Suprapubic skin (tissue), 4 donors: ENCODE measurements at regions not wholly inside any gene's neighbourhood (a gene's known extent, or its start where the extent isn't known, plus 50 kb on each side); places are given as distances from the start of the nearest gene placed in this dataset.

Experiments
- CTCF ChIP-seq, 2 donors: fragments of 200-600 bp in 1 of 2; fragments of 450-650 bp in 1 of 2; sonication (generic) in 1 of 2; IDR thresholded peaks; one replicate each; pipeline ENCODE4 v1.5.1; 2016 to 2019; ENCODE audit warnings: antibody characterized with exemption in 2 of 2, mild to moderate bottlenecking in 1 of 2, moderate library complexity in 1 of 2
- EP300 ChIP-seq: sonication (generic); formaldehyde crosslinking; IDR thresholded peaks from one replicate; pipeline ENCODE4 v1.6.1; 2017; ENCODE audit warnings: antibody characterized with exemption
- POLR2A ChIP-seq, 2 donors: fragments of 450-650 bp; IDR thresholded peaks; one replicate each; pipeline ENCODE4 v1.6.1; 2017; ENCODE audit warnings: antibody characterized with exemption in 2 of 2, mild to moderate bottlenecking in 2 of 2, moderate library complexity in 2 of 2
- POLR2AphosphoS5 ChIP-seq, 3 donors: sonication (generic); formaldehyde crosslinking; IDR thresholded peaks; one replicate each; pipeline ENCODE4 v1.6.1; 2017; ENCODE audit warnings: antibody characterized with exemption in 3 of 3

GRCh38 chr11:119483881-119484371, 61.0 kb upstream of the THY1 start:
- TF ChIP-seq CTCF (IDR thresholded peaks at IDR 0.05) (no peak), POLR2A (IDR thresholded peaks at IDR 0.05) (no peak), EP300 (no peak), POLR2AphosphoS5 (IDR thresholded peaks at IDR 0.05) (no peak)
